Endothelial cell of umbilical vein (primary cell): ENCODE measurements at regions not wholly inside any gene's neighbourhood (a gene's known extent, or its start where the extent isn't known, plus 50 kb on each side); places are given as distances from the start of the nearest gene placed in this dataset.

ENCODE experiments used
- BruUV-seq: library from RNA; stranded (reverse); fragments of 400-500 nt; replicated peaks from 2 replicates; lab custom pipeline; 2021; lab: Mats Ljungman, UMichigan
- CTCF ChIA-PET: fragments of 300-600, 350-600 bp; sonication (Branson Sonifier 250); formaldehyde crosslinking; loops from one replicate; lab custom pipeline; 2021; ENCODE audit warnings: antibody characterized with exemption, inconsistent platforms; lab: Charles Lee
- POLR2A ChIA-PET: fragments of 300-600, 350-600 bp; sonication (Branson Sonifier 250); formaldehyde crosslinking; loops from one replicate; lab custom pipeline; 2021; ENCODE audit warnings: antibody characterized with exemption, inconsistent platforms; lab: Charles Lee
- DNase-seq: peaks from one replicate; pipeline ENCODE4 v3.0.0-alpha.2; 2011; ENCODE audit warnings: low read depth, low spot score
- FAIRE-seq: peaks from 2 replicates; lab custom pipeline; 2011; peaks lifted over from hg19 to GRCh38; lab: Jason Lieb, UNC
- H2AFZ ChIP-seq: 2 replicates; pipeline ENCODE4 v1.6.0; 2012; ENCODE audit warnings: low read depth, low read length, control low read depth, inconsistent platforms
- H3K27ac ChIP-seq: 2 replicates; pipeline ENCODE4 v1.5.1; 2011; ENCODE audit warnings: low read depth, mild to moderate bottlenecking, control low read depth, low read length, moderate library complexity; ENCODE audit not compliant: insufficient read depth
- H3K27me3 ChIP-seq, 2 experiments: 2 replicates each; pipeline versions ENCODE4 v1.6.0 to v1.6.1; 2011; ENCODE audit warnings: low read length in 2 of 2, mixed read lengths in 1 of 2; ENCODE audit not compliant: control insufficient read depth in 2 of 2, insufficient read depth in 2 of 2
- H3K36me3 ChIP-seq, 2 experiments: 2 replicates in 1 of 2; 3 replicates in 1 of 2; pipeline ENCODE4 v1.5.1; 2011; ENCODE audit warnings: low read length in 2 of 2, mild to moderate bottlenecking in 1 of 2, moderate library complexity in 1 of 2; ENCODE audit not compliant: control insufficient read depth in 2 of 2, insufficient read depth in 2 of 2; ENCODE audit errors: extremely low read depth in 1 of 2
- H3K4me1 ChIP-seq: 3 replicates; pipeline ENCODE4 v1.5.1; 2011; ENCODE audit warnings: mild to moderate bottlenecking, low read length; ENCODE audit not compliant: control insufficient read depth, insufficient read depth; ENCODE audit errors: extremely low read depth
- H3K4me2 ChIP-seq: 2 replicates; pipeline ENCODE4 v1.6.1; 2011; ENCODE audit warnings: low read length, control low read depth, mixed read lengths; ENCODE audit not compliant: insufficient read depth
- H3K4me3 ChIP-seq, 3 experiments: fragments of 200-600 bp in 1 of 3; sonication (generic), shearing (Covaris generic) in 1 of 3; replicated peaks in 1 of 3; 2 replicates each; pipeline ENCODE4 v1.5.1; 2011 to 2016; ENCODE audit warnings: control low read depth in 3 of 3, low read length in 3 of 3, mild to moderate bottlenecking in 2 of 3, inconsistent platforms in 1 of 3, low read depth in 1 of 3, moderate library complexity in 1 of 3; ENCODE audit not compliant: insufficient read depth in 1 of 3
- H3K79me2 ChIP-seq: 2 replicates; pipeline ENCODE4 v1.6.0; 2012; ENCODE audit warnings: low read length, inconsistent platforms; ENCODE audit not compliant: control insufficient read depth, insufficient read depth
- H3K9ac ChIP-seq: replicated peaks from 2 replicates; pipeline ENCODE3; 2011; ENCODE audit warnings: low read length, control low read depth; ENCODE audit not compliant: insufficient read depth; ENCODE audit errors: extremely low read depth
- H3K9me1 ChIP-seq: replicated peaks from 3 replicates; pipeline ENCODE4 v1.6.0; 2011; ENCODE audit warnings: mild to moderate bottlenecking, low read length; ENCODE audit not compliant: control insufficient read depth, insufficient read depth; ENCODE audit errors: extremely low read depth
- H3K9me3 ChIP-seq: replicated peaks from 2 replicates; pipeline ENCODE4 v1.5.1; 2012; ENCODE audit warnings: low read length, inconsistent platforms; ENCODE audit not compliant: control insufficient read depth, insufficient read depth
- H4K20me1 ChIP-seq: replicated peaks from 2 replicates; pipeline ENCODE3; 2011; ENCODE audit warnings: mild to moderate bottlenecking, low read length; ENCODE audit not compliant: control insufficient read depth, insufficient read depth; ENCODE audit errors: extremely low read depth
- EZH2 ChIP-seq: IDR thresholded peaks from 2 replicates; pipeline ENCODE4 v1.6.1; 2012; ENCODE audit warnings: borderline replicate concordance, low read depth, mild to moderate bottlenecking, moderate library complexity, low read length, inconsistent platforms; ENCODE audit not compliant: severe bottlenecking
- FOS ChIP-seq: IDR thresholded peaks from 2 replicates; pipeline ENCODE4 v1.6.1; 2011; ENCODE audit warnings: mild to moderate bottlenecking, low read length, moderate library complexity, borderline replicate concordance; ENCODE audit not compliant: insufficient read depth
- GATA2 ChIP-seq: IDR thresholded peaks from 2 replicates; pipeline ENCODE4 v1.7.0; 2011; ENCODE audit warnings: low read depth, mild to moderate bottlenecking, moderate library complexity, mixed read lengths, low read length; ENCODE audit not compliant: insufficient read length, insufficient read depth
- JUN ChIP-seq: IDR thresholded peaks from 2 replicates; pipeline ENCODE4 v1.6.1; 2011; ENCODE audit warnings: borderline replicate concordance, low read depth; ENCODE audit not compliant: insufficient read length, insufficient read depth
- MYC ChIP-seq: IDR thresholded peaks from one replicate; pipeline ENCODE4 v1.6.1; 2011; ENCODE audit warnings: mild to moderate bottlenecking, low read depth, low read length
- POLR2A ChIP-seq: IDR thresholded peaks from 2 replicates; pipeline ENCODE4 v1.6.1; 2012; ENCODE audit warnings: low read depth, mild to moderate bottlenecking, control low read depth, low read length
- POLR2AphosphoS5 ChIP-seq: IDR thresholded peaks from 2 replicates; pipeline ENCODE4 v1.6.1; 2012; ENCODE audit warnings: low read depth, mild to moderate bottlenecking, control low read depth, low read length, moderate library complexity; ENCODE audit not compliant: insufficient read depth
- dilution Hi-C: fragments of 300-500 bp; cut with MboI; formaldehyde crosslinking; loops from one replicate; pipeline ENCODE4 v1.15.0; 2019; ENCODE audit warnings: low sequenced_read_pairs; ENCODE audit not compliant: extremely low pct_ligation_motif_present
- intact Hi-C: fragments of 100-400 bp; cut with micrococcal nuclease; formaldehyde crosslinking; loops from one replicate; pipeline ENCODE4 v1.10.0; 2022
- TF ChIP-seq, protein P1 (sequence below), 2 donors: IDR thresholded peaks; 1 replicate in 1 of 2; 2 replicates in 1 of 2; pipeline ENCODE4 v1.5.1; 2011; ENCODE audit warnings: low read length in 2 of 2, mild to moderate bottlenecking in 2 of 2, moderate library complexity in 2 of 2, control low read depth in 1 of 2, inconsistent platforms in 1 of 2, low read depth in 1 of 2; ENCODE audit not compliant: insufficient read depth in 1 of 2; ENCODE audit errors: extremely low read depth in 1 of 2
- TF ChIP-seq, protein P2 (sequence below): IDR thresholded peaks from 2 replicates; pipeline ENCODE4 v1.6.1; 2011; ENCODE audit not compliant: insufficient read depth, insufficient read length

DNA sequence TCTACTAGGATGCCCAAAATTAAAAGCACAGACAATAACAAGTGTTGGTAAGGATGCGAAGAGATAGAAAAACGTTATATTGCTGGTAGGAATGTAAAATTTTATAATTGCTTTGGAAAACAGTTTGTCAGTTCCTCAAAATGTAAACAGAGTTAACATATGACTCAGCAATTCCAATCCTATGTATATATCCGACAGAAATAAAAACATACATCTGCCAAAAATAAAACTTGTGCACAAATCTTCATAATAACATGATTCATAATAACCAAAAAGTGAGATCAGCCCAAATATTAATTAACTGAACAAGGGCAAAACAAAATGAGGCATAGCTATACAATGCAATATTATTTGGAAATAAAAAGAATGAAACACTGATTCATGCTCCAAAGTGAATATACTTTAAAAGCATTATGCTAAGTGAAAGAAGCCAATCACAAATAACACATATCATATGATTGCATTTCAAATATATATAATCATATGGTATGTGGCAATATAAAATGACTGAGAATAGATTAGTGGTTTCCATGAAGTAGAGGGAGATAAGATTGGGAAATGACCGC is 609.3 kb downstream of the IGSF11 start:
- Histone ChIP-seq H3K27me3 (no peaks in the 10 kb centered on the region), H3K36me3 (no peaks in the 10 kb centered on the region), H3K27ac (no peak overlapping the region), H3K9me3 (no peaks in the 10 kb centered on the region), H3K4me3 (no peak overlapping the region), H2AFZ (no peak overlapping the region), H3K9me1 (no peaks in the 10 kb centered on the region), H3K4me2 (no peak overlapping the region), H3K4me1 (no peaks in the 10 kb centered on the region), H4K20me1 (no peaks in the 10 kb centered on the region), H3K79me2 (no peaks in the 10 kb centered on the region), H3K9ac (no peak overlapping the region)
- CTCF ChIA-PET, result no interaction called here
- POLR2A ChIA-PET, result no interaction called here
- TF ChIP-seq POLR2AphosphoS5 (no peak), EZH2 (no peak), GATA2 (no peak), FOS (no peak), JUN (no peak), MYC (no peak), POLR2A (no peak)
- TF ChIP-seq, protein P1, sequence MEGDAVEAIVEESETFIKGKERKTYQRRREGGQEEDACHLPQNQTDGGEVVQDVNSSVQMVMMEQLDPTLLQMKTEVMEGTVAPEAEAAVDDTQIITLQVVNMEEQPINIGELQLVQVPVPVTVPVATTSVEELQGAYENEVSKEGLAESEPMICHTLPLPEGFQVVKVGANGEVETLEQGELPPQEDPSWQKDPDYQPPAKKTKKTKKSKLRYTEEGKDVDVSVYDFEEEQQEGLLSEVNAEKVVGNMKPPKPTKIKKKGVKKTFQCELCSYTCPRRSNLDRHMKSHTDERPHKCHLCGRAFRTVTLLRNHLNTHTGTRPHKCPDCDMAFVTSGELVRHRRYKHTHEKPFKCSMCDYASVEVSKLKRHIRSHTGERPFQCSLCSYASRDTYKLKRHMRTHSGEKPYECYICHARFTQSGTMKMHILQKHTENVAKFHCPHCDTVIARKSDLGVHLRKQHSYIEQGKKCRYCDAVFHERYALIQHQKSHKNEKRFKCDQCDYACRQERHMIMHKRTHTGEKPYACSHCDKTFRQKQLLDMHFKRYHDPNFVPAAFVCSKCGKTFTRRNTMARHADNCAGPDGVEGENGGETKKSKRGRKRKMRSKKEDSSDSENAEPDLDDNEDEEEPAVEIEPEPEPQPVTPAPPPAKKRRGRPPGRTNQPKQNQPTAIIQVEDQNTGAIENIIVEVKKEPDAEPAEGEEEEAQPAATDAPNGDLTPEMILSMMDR (IDR thresholded peaks at IDR 0.05; ENCODE audit: extremely low read depth in 1 of 2, insufficient read depth in 1 of 2, low read depth in 1 of 2, low read length in 2 of 2), result no peak
- TF ChIP-seq, protein P2, sequence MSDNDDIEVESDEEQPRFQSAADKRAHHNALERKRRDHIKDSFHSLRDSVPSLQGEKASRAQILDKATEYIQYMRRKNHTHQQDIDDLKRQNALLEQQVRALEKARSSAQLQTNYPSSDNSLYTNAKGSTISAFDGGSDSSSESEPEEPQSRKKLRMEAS, result no peak
- intact Hi-C loops, result no loop called here
- FAIRE-seq (no peak), DNase-seq (no peak)
- dilution Hi-C loops, result no loop called here
- BruUV-seq, result no TSS peak
